HG03558 (cell line): ENCODE measurements at regions not wholly inside any gene's neighbourhood (a gene's known extent, or its start where the extent isn't known, plus 50 kb on each side); places are given as distances from the start of the nearest gene placed in this dataset.
A peak's percentile ranks its signal among the peaks of the same experiment; 100 is the strongest.
"Not testable (repeated sequence)": the region's sequence is repeated elsewhere in the genome, so short reads cannot be mapped to it uniquely, and the experiment has no call there.

ENCODE experiments used
- ATAC-seq: cut with Tn5 transposase; IDR thresholded peaks from one replicate; pipeline ENCODE4 v1.9.1; 2021; ENCODE audit warnings: moderate number of reproducible peaks; ENCODE audit not compliant: unreplicated experiment; ENCODE audit errors: extremely low read depth

DNA sequence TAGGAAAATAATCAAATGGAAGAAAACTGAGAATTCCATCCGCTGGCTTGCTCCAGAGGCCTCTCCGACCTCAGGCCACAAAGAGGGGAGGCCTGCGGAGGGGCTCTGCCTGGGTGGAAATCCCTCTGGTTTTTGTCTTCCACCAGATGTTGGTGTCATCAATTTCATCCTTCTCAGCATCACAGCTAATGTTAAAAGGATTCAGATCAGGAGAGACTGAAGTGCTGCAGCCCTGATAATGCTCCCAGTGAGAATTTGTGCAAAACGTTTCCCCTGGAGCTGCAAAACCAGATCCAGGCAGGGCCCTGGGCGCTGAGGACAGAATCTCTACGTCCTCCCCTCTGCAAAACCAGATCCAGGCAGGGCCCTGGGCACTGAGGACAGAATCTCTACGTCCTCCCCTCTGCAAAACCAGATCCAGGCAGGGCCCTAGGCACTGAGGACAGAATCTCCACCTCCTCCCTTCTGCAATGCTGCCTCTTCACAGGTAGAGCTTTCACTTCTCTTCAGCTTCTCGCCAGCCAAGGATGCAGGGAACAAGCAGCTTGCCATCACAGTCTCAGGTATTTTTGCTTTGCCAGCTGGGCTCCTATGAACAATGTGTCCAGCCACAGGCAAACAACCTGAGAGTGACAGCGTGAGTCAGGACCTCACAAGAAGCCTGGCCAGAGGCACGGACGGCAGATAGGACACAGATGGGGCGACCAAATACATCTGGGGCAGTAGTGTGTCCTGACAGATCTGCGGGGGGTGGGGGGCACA lies 81.2 kb downstream of the TMEM18 start:
- ATAC-seq: no peak

GRCh38 chr2:595141-595815 lies 81.9 kb downstream of the TMEM18 start:
- ATAC-seq: no peak

GRCh38 chr2:594297-594949 lies 82.8 kb downstream of the TMEM18 start:
- no peak for ATAC-seq

DNA sequence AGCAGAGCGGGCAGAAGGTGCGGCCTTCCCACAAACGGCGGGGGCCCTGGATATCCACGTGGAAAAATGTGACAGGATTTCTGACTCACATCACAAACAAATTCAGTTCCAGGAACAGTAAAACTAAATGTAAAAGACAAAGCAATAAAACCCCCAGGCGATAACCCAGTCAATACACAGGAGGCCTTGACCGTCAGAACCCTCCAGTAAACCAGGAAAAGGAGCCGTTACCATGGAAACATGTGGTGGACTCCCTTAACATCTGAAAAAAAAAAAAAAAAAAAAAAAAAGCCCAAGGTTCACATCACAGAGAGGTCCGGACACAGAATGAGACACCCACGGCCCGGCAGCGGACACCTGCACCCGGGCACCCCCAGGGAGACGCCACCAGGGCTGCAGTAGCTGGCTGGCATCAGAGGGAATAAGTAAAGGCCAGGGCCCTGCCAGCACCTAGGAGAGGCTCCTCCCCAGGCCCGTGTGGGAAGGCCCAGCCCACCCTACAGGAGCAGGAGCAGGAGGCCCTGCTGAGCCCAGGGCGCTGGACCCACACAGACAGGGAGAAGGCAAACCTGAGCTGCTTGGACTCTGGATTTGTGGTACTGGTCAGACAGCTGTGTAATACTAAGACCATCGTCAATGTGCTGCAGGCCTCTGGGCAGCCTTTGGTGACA lies 83.7 kb downstream of the TMEM18 start:
- ATAC-seq: no peak

GRCh38 chr2:592737-593136 lies 84.5 kb downstream of the TMEM18 start:
- ATAC-seq: no peak

- no peak for ATAC-seq
These were observed 86.7 kb downstream of the TMEM18 start for GRCh38 chr2:590214-591175.

DNA sequence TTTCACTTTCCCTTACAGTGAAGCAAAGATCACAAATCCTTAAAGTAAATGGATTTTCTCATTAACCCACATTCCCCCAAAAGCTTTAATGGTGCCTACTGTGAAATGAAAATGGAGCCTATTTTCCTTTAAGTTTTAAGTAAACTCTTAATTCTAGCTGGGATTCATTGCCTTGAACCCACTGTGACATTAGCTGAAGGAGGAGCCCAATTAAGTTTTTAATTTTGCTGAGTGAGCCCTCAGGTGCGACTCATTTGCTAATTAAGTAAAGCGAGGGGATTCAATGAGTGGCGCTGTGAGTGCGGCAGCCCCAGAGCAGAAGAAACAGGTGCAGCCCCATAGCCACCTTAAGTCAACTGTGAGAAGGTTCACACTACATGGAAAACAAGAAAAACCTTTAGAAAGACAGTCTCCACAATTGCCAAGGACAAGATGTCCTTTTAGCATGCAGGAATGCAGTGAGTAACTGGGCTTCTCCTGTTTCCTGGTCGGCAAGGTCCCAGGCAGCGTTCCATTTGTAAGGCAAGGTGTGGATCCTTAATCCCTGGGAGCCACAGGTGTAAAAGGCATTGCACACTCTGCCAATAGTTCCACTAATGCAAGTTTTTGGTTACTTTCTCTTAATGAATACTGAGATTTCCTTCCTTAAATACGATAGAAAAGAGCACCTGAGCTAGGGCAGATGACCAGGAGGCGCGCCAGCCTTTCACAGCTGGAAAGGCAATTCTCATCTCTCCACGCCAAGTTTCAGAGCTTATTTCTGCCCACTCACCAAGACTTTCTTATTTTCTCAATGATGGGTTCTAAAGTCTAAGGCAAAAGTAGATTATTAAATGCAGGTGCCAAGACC lies 87.7 kb downstream of the TMEM18 start:
- no peak for ATAC-seq

- no peak for ATAC-seq
These were observed 89.0 kb downstream of the TMEM18 start for GRCh38 chr2:588074-588645.

- ATAC-seq: no peak
These were observed 89.9 kb downstream of the TMEM18 start for GRCh38 chr2:587087-587960.

DNA sequence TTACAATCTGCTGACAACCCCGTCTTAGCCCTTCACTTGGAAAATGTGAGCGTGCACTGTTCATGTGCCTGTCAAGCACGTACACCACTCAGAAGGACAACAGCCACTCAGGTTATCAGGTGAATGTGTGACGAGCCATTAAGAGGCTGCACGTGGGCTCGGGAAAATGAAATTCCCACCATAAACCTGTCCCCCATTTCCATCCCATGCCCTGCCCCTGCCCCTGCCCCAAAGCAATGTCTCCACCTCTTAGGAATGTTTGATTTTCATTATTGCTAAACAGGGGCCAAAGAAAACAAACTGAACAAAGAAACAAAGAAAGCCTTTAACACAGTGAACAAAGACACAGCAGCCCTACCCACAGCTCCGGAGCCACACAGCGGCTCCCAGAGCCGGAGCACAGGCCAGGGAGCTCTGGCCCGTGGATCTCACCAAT lies 90.5 kb downstream of the TMEM18 start:
- no peak for ATAC-seq

- peak; percentile 96 for ATAC-seq
These were observed 92.1 kb downstream of the TMEM18 start for GRCh38 chr2:584863-585823.

DNA sequence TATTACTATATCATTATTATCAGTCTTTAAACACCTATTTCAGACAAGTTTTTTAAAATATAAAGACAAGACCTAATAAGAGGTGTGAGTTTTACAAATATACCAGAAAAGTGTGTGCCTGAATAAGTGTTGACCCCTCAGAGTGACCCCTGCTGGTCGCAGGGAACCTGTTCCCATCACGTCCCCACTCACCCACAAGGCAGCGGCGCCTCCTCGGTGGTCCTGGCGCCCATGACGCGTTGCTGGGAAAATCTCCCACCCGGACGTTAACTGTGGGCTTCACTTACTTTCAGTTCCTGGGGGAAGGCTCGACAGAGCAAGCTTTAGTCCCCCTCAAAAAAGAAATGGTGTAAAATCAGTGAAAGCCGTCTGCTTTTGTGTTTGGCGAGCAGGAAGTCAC lies 93.5 kb downstream of the TMEM18 start:
- ATAC-seq: no peak

DNA sequence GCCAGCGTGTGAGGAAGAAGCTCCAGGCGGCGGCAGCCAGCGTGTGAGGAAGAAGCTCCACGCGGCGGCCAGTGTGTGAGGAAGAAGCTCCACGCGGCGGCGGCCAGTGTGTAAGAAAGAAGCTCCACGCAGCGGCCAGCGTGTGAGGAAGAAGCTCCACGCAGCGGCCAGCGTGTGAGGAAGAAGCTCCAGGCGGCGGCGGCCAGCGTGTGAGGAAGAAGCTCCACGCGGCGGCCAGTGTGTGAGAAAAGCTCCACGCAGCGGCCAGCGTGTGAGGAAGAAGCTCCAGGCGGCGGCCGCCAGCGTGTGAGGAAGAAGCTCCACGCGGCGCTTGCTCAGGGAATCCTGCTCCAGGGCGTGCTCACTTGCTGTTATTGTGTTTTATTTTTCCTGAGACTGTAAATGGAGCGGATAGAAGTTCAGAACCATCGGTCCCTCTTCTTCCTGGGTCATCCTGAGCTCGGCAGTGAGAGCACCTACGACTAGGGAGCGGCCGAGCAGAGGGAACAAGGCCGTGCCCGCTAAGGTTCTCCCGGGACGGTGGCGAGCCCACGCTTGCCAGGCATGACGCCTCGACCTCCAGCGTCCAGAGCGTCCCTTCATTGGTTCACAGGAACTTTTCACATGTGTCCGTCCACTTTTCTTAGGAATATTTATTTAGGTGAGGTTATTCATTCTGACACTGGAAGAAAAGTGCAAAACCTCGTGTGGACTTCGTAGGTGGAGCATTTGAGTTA lies 94.2 kb downstream of the TMEM18 start:
- ATAC-seq: no peak

- ATAC-seq: not testable (repeated sequence)
These were observed 94.9 kb downstream of the TMEM18 start for GRCh38 chr2:582289-582688.

- ATAC-seq: no peak
These were observed 97.2 kb downstream of the TMEM18 start for GRCh38 chr2:579961-580360.
